NCI-H1048 (cell line): ENCODE measurements at regions not wholly inside any gene's neighbourhood (a gene's known extent, or its start where the extent isn't known, plus 50 kb on each side); places are given as distances from the start of the nearest gene placed in this dataset.

Experiments
- DNase-seq: peaks from one replicate; lab custom pipeline; 2025; lab: John Stamatoyannopoulos, UW

DNA sequence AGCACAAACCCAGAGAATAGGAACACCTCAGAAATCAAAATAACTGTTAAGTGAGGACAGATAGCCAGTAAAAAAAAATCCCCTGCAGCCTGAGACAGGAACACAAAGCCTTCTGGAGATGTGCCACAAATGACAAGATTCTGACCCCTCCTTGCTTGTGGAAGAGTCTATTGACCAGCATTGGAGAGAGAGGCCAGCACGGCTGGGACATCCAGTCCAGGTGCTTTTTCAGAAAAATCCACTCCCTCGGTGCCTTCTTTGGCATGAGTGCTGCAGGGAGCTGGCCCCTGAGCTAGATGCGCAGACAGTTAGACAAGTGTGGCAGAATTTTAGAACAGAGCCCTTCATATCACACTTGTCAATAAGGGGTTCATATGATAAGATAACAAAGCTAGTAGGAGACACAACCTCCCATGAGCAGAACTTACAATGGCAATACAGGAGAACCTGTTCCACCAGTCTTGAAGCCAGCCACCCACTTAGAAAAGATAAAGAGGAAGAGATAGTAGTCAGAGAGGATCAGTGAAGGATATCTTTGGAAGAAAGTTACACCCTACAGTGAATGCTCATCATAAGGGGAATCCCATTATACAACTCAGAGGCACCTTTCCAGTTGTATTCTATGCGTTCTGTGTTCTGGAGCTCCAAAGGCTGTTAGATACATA lies 298.4 kb downstream of the TLE1 start:
- no peak for DNase-seq

GRCh38 chr9:81389569-81389993 lies 299.8 kb downstream of the TLE1 start:
- DNase-seq = no peak

GRCh38 chr9:81388831-81389230 lies 300.5 kb downstream of the TLE1 start:
- DNase-seq = no peak

DNA sequence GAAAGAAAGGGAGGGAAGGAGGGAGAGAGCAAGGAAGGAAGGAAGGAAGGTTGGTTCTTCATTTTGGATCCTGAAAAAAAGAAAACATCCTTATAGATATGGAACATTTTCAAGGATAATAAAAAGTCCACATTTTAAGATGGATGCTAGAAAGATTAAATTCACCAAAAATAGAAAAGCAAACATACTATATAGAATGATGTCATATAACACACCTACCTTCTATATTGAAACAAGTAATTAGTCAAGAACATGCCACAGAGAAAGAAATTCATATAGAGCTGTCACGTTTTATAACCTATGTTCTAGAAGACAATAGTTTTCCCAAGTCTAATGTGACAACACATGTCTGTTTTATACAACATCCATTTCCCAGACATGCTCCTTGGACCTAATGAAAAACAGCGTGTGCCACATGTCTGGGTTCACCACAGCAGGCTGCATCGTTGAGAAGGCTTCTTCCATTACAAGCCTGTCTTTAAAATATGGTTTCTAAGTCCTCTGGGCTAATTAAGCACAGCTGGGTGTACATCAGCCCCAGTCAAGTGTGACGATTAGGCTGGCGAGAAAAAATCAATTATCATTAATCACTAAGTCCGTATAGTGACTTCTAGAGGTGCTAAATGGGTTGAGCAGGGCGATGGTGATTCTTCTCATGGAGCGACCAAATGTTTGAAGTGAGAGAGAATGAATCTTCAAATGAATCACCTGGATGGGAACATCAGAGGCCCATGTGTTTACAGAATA lies 301.8 kb downstream of the TLE1 start:
- DNase-seq = no peak

DNA sequence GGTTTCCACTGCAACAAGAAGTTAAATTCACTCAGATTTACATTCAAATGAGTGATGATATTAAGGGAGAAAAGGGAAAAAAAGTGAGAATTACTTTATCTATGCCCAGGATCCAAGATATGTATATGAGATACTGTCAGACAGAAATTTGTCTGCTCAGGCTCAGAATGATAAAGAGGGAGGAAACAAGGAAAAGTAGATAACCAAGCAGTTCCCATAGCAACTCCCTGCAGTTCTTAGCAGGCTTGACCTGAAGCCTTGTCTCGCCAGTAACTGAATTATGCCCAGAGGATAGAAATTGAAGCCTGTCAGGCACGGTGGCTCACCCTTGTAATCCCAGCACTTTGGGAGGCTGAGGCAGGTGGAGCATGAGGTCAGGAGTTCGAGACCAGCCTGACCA lies 304.4 kb downstream of the TLE1 start:
- no peak for DNase-seq

DNA sequence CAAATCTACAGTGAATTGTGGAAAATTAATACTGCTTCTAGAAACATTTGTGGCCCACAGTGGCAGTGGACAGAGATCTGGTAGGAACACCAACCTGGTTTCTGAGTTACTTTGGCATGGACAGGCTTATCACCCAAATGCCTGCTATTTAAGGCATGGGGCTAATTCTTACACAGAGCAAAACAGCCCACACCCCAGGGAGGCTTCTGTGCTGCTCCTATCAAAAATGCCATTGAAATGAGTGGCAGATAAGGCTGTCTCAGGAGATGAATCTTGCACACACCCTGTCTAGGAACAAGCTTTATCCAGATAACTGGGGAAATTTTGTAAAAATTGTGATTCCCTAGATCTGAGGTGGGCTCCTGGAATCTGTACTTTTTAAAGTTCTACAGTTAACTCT lies 307.1 kb downstream of the TLE1 start:
- no peak for DNase-seq

DNA sequence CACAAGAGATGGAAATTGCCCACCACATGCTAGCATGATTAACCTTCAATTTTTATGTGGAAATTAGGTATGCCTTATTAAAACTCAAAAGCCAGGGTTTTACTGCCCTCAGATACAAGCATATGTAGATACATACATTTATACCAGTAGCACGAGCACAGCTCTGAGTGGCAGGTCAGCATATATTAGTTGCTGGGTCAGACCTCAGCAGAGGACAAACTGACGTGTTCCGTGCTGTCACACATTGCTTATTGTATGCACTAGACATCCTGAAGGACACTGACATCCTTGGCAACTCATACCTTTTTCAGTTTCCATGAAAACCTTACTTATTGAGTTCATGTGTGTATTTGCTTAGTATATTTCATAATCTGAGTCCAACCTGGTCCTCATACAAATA lies 307.7 kb downstream of the TLE1 start:
- DNase-seq = no peak

GRCh38 chr9:81380504-81381359 lies 308.6 kb downstream of the TLE1 start:
- DNase-seq = no peak

- no peak for DNase-seq
Observed at GRCh38 chr9:81379655-81380054, 309.7 kb downstream of the TLE1 start.

GRCh38 chr9:81377921-81378320 lies 311.4 kb downstream of the TLE1 start:
- no peak for DNase-seq

GRCh38 chr9:81377320-81377719 lies 312.0 kb downstream of the TLE1 start:
- no peak for DNase-seq

DNA sequence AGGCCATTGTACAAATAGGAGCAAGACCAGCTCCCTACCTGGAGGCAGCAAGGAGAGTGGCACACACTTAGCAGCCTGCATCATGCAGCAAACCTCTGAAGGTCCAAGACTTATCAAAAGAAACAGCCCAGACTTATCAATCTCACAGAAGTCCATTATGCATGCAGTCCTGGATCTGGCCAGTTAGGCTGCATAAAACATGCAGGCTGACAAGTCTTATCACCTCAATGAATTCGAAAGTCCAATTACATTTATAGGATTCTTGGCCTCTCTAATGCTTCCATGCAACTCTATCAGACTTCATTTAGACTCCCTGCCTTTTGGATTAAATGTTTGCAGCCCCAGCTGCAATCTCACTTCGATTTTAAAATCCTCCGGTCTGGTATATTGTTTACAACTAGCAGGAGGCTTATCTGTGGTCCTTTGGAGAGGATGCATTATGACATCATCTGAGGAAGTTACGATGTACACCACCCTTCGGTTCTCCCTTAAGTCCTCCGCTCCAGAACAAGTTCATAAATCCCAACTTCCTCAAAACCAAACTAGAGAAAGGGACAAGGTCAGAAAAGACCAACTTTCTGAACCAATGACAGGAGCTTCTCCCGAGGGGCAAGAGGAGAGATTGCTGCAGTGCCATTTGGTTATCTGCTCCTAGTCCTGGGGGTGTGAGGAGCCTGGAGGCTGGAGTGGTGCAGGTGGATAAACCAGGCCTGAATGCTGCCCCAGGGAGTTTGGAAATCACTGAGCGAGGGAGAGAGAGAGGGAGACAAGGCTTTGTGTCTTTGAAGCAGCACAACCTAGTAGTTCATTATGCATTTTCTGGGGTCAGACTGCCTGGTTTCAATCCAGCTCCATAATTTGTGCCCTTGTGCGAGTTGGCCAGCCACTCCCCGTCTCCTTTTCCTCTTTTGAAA lies 313.9 kb downstream of the TLE1 start:
- no peak for DNase-seq

DNA sequence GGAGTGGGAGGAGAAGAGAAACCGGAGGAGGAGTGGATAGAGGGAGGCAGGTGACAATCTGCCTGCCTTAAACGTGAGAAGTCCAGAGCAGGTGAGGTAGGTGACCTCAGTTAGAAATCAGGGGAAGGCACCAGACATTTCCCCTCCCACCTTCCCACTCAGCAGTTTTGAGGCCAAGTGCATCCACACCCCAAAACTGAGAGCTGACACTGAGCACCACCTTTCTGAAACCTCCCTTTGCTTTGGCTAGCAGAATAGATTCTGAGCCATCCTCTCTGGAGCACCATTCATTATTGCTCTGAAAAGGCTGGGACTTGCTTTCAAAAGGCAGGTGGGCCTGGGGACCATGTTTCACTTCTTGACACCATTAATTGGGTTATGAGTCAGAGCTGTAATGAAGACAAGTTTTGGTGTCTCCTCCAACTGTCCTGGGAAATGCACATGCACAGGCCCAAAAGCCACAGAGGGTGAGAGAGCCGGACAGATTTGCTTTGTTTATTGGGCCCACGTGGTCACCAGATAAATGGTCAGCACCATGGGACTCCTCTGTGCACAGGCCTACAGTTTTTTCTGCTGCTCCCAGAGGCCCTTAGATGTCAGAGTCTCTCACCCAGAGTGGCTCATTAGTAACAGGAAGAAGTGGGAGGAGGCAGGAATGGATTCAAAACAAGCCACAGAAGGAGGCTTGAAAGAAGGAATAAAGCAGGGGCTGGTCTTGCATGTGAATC lies 314.7 kb downstream of the TLE1 start:
- DNase-seq = no peak

DNA sequence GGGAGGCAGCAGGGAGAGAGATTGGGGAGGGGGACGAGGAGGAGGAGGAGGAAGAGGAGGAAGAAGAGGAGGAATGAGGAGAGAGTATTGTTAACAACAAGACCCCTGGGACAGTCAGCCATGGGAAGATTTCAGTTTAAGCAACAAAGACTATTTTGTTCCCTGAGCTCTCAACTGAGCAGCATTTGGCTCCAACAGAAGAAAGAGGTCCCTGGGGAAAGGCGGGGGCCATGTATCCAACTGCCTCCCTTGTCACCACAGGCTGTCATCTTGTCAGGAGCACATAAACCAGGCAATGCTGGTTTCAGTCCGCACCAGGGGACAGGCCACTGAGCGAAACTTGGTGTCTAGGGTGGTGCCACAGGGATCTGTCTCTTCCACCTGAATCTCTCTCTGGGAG lies 316.1 kb downstream of the TLE1 start:
- no peak for DNase-seq

DNA sequence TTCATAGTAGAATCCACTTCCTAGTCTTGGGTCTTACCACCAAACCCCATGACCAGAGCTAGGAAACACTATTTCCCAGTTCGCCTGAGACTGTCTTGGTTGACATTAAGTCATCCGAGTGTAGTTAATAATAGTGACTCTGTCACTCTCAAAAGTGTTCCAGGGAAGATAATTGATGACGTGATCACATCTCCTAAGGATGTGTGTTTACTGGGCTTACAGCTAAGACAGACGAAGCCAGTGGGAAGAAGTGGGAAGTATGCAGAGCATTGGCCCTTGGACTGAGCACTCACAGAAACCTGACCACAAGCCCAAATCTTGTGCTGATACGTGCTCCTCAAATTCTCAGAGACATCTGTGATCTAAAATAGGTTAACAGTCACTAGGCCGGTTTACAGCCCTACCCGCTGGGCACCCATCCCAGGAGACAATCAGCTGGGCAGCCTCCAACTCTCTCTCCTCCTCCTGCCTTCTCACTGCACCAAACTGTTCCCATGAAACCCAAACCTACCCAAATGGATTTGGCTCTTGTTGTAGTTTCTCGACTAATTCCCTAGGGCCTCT lies 316.6 kb downstream of the TLE1 start:
- DNase-seq = no peak

DNA sequence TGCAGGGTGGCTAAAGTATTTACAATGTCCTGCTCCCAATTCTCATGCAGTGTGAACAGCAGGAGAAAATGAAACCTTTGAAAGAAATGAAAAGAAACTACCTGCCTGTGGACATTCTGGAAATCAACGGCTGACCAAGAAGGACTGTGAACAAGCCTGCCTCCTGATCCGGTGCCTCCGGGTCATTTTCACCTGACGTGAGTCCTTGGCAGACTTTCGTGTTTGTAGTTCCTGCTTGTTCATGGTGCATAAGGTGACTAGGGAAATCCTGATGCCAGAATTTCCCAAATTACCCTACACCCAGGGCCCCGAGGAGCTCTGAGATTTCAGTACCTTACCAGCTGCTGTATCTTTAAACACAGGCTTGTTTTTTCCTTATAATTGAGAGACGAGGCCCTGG lies 317.5 kb downstream of the TLE1 start:
- no peak for DNase-seq

DNA sequence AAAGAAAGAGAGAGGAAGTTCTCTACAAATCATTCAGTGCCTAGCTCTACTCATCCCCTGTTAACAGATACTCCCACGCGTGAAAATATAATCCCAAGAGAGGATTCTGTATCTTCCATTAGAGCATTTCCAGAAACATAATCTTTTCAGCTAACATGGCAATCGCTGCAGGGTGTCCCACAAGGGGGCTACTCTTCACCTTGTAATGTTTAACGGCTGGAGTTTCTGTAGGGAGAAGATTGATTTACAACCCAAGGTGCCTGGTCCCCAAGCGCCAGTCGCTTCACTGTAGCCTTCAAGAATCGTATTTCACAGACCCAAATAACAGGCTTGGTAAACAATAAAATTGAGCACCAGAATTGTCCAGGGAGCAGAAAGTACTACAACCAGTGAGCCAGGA lies 318.7 kb downstream of the TLE1 start:
- DNase-seq = no peak

DNA sequence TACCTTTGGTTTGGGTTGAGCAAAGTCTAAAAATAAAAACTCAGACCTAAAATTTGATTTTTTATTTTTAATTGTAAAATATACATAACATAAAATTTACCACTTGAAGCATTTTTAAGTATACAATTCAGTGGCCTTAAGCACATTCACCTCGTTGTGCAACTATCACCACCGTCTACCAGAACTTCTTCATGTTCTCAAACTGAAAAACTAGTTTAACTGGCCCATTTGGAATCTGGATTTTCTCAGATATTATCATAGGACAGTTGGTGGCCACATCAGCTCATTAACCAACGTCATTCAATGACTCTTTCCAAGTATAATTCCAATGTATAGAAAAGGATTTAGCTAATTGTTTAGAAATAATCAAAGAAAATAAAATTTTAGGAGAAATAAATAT lies 319.3 kb downstream of the TLE1 start:
- DNase-seq = no peak

DNA sequence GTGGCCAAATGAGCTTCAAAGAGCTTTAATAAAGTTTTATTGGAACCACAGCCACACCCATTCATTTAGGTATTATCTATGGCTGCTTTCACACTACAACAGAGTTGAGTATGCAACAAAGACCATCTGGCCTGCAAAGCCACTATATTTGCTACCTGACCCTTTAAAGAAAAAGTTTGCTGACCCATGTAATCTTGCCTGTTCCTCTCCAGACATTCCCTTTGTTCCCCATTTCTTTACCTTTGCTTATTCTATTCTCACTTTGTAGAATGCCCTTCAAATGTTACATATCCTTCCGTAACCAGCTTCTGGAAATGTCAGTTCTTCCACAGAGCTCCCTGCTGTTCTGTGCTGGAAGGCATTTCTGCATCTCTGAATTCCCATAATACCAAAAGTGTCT lies 320.2 kb downstream of the TLE1 start:
- DNase-seq = no peak

DNA sequence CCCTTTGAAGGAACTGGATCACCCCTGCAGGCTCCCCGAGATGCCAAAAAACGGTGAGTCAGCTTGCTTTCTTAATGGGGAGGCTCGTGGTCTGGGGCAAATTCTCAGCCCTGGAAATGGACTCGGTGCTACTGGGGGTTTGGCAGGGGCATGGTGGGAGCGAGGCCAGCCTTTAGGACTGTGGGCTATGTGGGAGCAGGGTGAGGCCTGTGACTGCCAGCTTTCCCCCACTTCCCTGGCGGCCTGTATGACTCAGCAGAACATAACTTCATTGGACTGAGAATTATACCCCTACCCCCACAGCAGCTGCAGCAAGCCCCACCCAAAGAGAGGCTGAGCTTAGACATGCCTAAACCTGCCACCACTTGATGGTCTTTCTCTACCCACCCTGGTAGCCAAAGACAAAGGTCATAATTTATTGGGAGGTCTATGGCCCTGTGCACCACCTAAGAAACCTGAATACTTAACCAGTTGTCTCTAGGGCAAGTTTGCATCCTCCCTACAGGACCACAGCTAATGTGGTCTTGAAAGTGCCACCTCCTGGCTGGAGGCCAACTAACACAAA lies 325.3 kb downstream of the TLE1 start:
- no peak for DNase-seq

GRCh38 chr9:81361296-81361695 lies 328.1 kb downstream of the TLE1 start:
- DNase-seq = no peak
